ENCODE measurements at regions not wholly inside any gene's neighbourhood (a gene's known extent, or its start where the extent isn't known, plus 50 kb on each side); places are given as distances from the start of the nearest gene placed in this dataset.

DNA sequence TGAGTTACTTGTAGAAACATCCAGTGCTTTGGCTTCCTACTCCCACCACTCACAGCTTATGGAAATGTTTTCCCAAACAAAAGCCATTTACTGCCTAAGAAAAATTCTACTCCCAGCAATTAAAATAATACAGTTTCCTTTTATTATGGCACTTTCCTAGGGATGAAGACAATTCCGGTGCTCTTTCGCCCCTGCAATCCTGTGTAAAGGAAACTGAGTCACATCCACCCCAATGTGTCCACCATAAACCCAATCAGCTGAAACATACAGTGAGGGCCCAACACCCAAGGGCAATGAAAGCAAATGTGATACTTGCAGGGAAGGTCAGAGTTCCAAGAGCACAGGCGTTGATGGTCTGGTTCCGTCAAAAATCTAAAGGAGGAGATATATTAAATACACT lies 62.0 kb upstream of the ST3GAL5 start (continued):
- no peak for TF ChIP-seq JUND (IDR thresholded peaks at IDR 0.05; ENCODE audit: low read depth, low read length)
- no peak for TF ChIP-seq SUZ12 (IDR thresholded peaks at IDR 0.05; ENCODE audit: unreplicated experiment)
- TF ChIP-seq, protein P1, sequence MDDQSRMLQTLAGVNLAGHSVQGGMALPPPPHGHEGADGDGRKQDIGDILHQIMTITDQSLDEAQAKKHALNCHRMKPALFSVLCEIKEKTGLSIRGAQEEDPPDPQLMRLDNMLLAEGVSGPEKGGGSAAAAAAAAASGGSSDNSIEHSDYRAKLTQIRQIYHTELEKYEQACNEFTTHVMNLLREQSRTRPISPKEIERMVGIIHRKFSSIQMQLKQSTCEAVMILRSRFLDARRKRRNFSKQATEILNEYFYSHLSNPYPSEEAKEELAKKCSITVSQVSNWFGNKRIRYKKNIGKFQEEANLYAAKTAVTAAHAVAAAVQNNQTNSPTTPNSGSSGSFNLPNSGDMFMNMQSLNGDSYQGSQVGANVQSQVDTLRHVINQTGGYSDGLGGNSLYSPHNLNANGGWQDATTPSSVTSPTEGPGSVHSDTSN (IDR thresholded peaks at IDR 0.05; ENCODE audit: insufficient replicate concordance, low read depth, low read length), result no peak
- TF ChIP-seq ZNF24 (IDR thresholded peaks at IDR 0.05), result no peak
- no peak for TF ChIP-seq ZNF622 (IDR thresholded peaks at IDR 0.05)

DNA sequence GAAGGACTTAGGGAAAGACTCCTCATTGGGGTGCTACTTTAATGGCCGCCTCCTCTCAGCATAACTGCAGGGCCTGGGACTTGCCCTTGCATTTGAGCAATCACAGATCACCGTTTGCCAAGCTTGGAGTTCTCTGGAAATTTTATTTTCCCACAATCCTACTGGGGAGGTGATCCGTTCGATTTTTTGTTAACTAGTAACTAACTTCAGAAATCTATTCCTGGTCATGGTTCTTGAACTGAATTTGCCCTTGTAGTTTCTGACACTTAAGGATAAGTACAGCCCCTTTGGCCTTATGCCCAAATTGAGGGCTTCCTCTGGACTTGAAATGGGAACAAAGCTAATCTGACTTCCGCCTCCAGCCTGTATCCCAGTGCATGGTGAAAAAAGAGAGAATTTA lies 60.5 kb upstream of the ST3GAL5 start:
- POLR2A ChIA-PET, result interaction anchor here (1.4 kb wide), 1 partner anchor 9 kb away, joined by 3 read pairs; no protein-coding TSS in a partner anchor
- no TSS peak for BruUV-seq (replicated peaks)
- Histone ChIP-seq H3K9me3 (replicated peaks; ENCODE audit: control insufficient read depth, insufficient read depth, low read length) (peaks cover 1% of the 10 kb centered on the region; the same call in 2 of the 3 replicates), H3K27ac (ENCODE audit: control insufficient read depth, insufficient read depth) (no peak overlapping the region), H3K9ac (ENCODE audit: control insufficient read depth, insufficient read depth, low read length) (no peak overlapping the region), H3K4me2 (ENCODE audit: control insufficient read depth, insufficient read depth) (no peak overlapping the region), H3K36me3 (ENCODE audit: control insufficient read depth in 2 of 2, insufficient read depth in 2 of 2, low read length in 1 of 2) (no peaks in the 10 kb centered on the region), H4K20me1 (ENCODE audit: control insufficient read depth, insufficient read depth) (no peaks in the 10 kb centered on the region), H3K27me3 (replicated peaks in 1 of 2; ENCODE audit: control insufficient read depth in 2 of 2, insufficient read depth in 2 of 2, low read length in 1 of 2) (no peaks in the 10 kb centered on the region), H2AFZ (ENCODE audit: control insufficient read depth, low read depth, low read length) (no peak overlapping the region), H3K4me3 (no peak overlapping the region), H3K79me2 (ENCODE audit: control insufficient read depth, insufficient read depth, low read length) (no peaks in the 10 kb centered on the region), H3K4me1 (ENCODE audit: control insufficient read depth, insufficient read depth, low read length) (no peaks in the 10 kb centered on the region)
- ATAC-seq (no peak), FAIRE-seq (no peak), DNase-seq (ENCODE audit: low read depth, low spot score) (no peak)
- SMC1A ChIA-PET (ENCODE audit: uncharacterized antibody, unreplicated experiment), result interaction anchor here (0.6 to 2.4 kb wide), 8 partner anchors 9 to 157 kb away, joined by 3 to 6 read pairs (median 4); partner anchors contain the start of genes POLR1A and PTCD3
- RAD21 ChIA-PET (ENCODE audit: unreplicated experiment), result interaction anchor here (1.1 kb wide), 1 partner anchor 86 kb away, joined by 3 read pairs; no protein-coding TSS in a partner anchor
- 49% methylated on average over 5 of the region's 5 CpGs for WGBS (ENCODE audit: insufficient coverage, insufficient replicate concordance, low lambda C conversion rate, missing lambda C conversion rate)
- in situ Hi-C loops (cut with MboI) (no loop called here), intact Hi-C loops (cut with micrococcal nuclease; ENCODE audit: unreplicated experiment) (no loop called here)
- CTCF ChIA-PET, result interaction anchor here (1.1 to 1.2 kb wide), 2 partner anchors 14 to 45 kb away, joined by 3 to 4 read pairs; no protein-coding TSS in a partner anchor
- no peak for TF ChIP-seq HDAC2 (IDR thresholded peaks at IDR 0.05)
- no peak for TF ChIP-seq POU2F2 (IDR thresholded peaks at IDR 0.05; ENCODE audit: borderline replicate concordance, low read depth, low read length)
- no peak for TF ChIP-seq PAX5 (IDR thresholded peaks at IDR 0.05; ENCODE audit: borderline replicate concordance, low read depth, low read length)
- no peak for TF ChIP-seq MEF2A (IDR thresholded peaks at IDR 0.05; ENCODE audit: insufficient read depth, low read depth, low read length)
- TF ChIP-seq, protein P2, sequence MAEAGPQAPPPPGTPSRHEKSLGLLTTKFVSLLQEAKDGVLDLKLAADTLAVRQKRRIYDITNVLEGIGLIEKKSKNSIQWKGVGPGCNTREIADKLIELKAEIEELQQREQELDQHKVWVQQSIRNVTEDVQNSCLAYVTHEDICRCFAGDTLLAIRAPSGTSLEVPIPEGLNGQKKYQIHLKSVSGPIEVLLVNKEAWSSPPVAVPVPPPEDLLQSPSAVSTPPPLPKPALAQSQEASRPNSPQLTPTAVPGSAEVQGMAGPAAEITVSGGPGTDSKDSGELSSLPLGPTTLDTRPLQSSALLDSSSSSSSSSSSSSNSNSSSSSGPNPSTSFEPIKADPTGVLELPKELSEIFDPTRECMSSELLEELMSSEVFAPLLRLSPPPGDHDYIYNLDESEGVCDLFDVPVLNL (IDR thresholded peaks at IDR 0.05; ENCODE audit: low read depth, low read length), result no peak
- TF ChIP-seq YY1 (IDR thresholded peaks at IDR 0.05; ENCODE audit: low read depth, low read length), result no peak
- TF ChIP-seq, protein P1 (IDR thresholded peaks at IDR 0.05; ENCODE audit: insufficient replicate concordance, low read depth, low read length), result no peak
- TF ChIP-seq ETV6 (conservative IDR thresholded peaks at IDR 0.05 in 1 of 2, IDR thresholded peaks at IDR 0.05 in 1 of 2; ENCODE audit: borderline replicate concordance in 1 of 2, low read depth in 1 of 2), result no peak
- TF ChIP-seq, protein P3, sequence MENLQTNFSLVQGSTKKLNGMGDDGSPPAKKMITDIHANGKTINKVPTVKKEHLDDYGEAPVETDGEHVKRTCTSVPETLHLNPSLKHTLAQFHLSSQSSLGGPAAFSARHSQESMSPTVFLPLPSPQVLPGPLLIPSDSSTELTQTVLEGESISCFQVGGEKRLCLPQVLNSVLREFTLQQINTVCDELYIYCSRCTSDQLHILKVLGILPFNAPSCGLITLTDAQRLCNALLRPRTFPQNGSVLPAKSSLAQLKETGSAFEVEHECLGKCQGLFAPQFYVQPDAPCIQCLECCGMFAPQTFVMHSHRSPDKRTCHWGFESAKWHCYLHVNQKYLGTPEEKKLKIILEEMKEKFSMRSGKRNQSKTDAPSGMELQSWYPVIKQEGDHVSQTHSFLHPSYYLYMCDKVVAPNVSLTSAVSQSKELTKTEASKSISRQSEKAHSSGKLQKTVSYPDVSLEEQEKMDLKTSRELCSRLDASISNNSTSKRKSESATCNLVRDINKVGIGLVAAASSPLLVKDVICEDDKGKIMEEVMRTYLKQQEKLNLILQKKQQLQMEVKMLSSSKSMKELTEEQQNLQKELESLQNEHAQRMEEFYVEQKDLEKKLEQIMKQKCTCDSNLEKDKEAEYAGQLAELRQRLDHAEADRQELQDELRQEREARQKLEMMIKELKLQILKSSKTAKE (IDR thresholded peaks at IDR 0.05; ENCODE audit: low read depth, poor library complexity, severe bottlenecking), result no peak
- no peak for TF ChIP-seq KDM1A (IDR thresholded peaks at IDR 0.05; ENCODE audit: borderline replicate concordance)
- no peak for TF ChIP-seq NFYB (IDR thresholded peaks at IDR 0.05; ENCODE audit: insufficient read depth, low read depth, low read length)

All from GM12878 (cell line).